ENCODE measurements at regions not wholly inside any gene's neighbourhood (a gene's known extent, or its start where the extent isn't known, plus 50 kb on each side); places are given as distances from the start of the nearest gene placed in this dataset.

DNA sequence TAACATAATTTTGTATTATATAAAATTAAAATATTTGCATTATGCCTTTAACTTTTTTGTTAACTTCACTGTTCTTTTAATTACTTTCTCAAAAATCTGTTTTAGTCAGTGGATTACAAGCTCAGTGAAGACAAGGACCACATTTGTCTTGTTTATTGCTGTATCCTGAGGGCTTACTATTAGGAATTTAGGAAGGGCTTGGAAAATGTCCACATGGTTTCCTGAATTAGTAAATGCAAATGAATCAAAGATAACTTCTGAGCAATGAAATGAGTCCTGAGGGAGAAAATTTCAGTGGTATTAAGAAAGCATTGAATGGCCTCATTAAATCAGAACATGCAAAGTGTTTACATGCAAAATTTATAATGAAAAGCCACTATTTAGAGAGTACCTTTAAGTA lies 1293.2 kb upstream of the GOT2 start:
- H3K4me3 ChIP-seq (ENCODE audit: low read depth, low read length), result no peak overlapping the region
- DNase-seq (ENCODE audit: low read depth), result no peak
- no peak for TF ChIP-seq CTCF (IDR thresholded peaks at IDR 0.05; ENCODE audit: insufficient read depth, low read depth, low read length)

DNA sequence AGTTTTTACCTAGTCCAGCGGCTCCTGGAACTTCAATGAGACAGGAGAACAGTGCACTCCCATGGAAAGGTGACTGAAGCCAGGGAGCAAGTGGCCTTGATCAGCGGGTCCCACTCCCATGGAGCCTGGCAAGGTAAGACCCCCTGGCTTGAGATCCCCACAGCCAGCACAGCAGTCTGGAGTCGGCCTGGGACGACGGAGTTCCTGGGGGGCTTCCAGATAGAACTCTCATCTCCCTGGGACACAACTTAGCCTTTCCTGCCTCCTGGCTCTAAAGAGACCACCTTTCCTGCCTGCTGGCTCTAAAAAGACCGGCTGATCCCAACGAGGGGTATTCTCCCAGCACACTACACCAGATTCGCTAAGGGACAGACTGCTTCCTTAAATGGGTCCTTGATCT lies 1279.0 kb upstream of the GOT2 start:
- DNase-seq (ENCODE audit: low read depth), result no peak
- TF ChIP-seq CTCF (IDR thresholded peaks at IDR 0.05; ENCODE audit: insufficient read depth, low read depth, low read length), result no peak
- no peak overlapping the region for H3K4me3 ChIP-seq (ENCODE audit: low read depth, low read length)

DNA sequence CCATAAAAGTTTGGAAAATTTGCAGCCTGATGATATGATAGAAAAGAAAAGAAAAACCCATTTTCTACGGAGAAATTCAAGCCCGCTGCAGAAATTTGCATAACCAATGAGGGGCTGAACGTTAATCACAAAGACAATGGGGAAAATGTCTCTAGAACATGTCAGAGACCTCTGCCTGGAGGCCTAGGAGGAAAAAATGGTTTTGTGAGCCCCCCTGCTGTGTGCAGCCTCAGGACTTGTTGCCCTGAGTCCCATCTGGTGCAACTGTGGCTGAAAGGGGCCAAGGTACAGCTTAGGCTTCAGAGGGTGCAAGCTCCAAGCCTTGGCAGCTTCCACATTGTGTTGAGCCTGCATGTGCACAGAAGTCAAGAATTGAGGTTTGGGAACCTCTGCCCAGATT lies 1267.4 kb upstream of the GOT2 start:
- H3K4me3 ChIP-seq (ENCODE audit: low read depth, low read length), result no peak overlapping the region
- no peak for TF ChIP-seq CTCF (IDR thresholded peaks at IDR 0.05; ENCODE audit: insufficient read depth, low read depth, low read length)
- DNase-seq (ENCODE audit: low read depth), result no peak

GRCh38 chr16:59997706-59998105 lies 1263.6 kb upstream of the GOT2 start:
- no peak for DNase-seq (ENCODE audit: low read depth)
- H3K4me3 ChIP-seq (ENCODE audit: low read depth, low read length), result no peak overlapping the region
- no peak for TF ChIP-seq CTCF (IDR thresholded peaks at IDR 0.05; ENCODE audit: insufficient read depth, low read depth, low read length)

- H3K4me3 ChIP-seq (ENCODE audit: low read depth, low read length), result no peak overlapping the region
- no peak for TF ChIP-seq CTCF (IDR thresholded peaks at IDR 0.05; ENCODE audit: insufficient read depth, low read depth, low read length)
- no peak for DNase-seq (ENCODE audit: low read depth)
Measured at GRCh38 chr16:59993101-59993500, 1259.0 kb upstream of the GOT2 start.

- no peak for DNase-seq (ENCODE audit: low read depth)
- TF ChIP-seq CTCF (IDR thresholded peaks at IDR 0.05; ENCODE audit: insufficient read depth, low read depth, low read length), result no peak
- H3K4me3 ChIP-seq (ENCODE audit: low read depth, low read length), result no peak overlapping the region
Measured at GRCh38 chr16:59991171-59991570, 1257.1 kb upstream of the GOT2 start.

GRCh38 chr16:59988591-59988990 lies 1254.5 kb upstream of the GOT2 start:
- TF ChIP-seq CTCF (IDR thresholded peaks at IDR 0.05; ENCODE audit: insufficient read depth, low read depth, low read length), result no peak
- no peak for DNase-seq (ENCODE audit: low read depth)
- no peak overlapping the region for H3K4me3 ChIP-seq (ENCODE audit: low read depth, low read length)

Measured in fibroblast of villous mesenchyme (primary cell).